Effector CD4-positive, alpha-beta T cell (primary cell): ENCODE measurements at regions not wholly inside any gene's neighbourhood (a gene's known extent, or its start where the extent isn't known, plus 50 kb on each side); places are given as distances from the start of the nearest gene placed in this dataset.
"Not testable (repeated sequence)": the region's sequence is repeated elsewhere in the genome, so short reads cannot be mapped to it uniquely, and the experiment has no call there.

Experiments used
- DNase-seq: peaks from one replicate; pipeline ENCODE4 v3.0.0-alpha.2; 2020

DNA sequence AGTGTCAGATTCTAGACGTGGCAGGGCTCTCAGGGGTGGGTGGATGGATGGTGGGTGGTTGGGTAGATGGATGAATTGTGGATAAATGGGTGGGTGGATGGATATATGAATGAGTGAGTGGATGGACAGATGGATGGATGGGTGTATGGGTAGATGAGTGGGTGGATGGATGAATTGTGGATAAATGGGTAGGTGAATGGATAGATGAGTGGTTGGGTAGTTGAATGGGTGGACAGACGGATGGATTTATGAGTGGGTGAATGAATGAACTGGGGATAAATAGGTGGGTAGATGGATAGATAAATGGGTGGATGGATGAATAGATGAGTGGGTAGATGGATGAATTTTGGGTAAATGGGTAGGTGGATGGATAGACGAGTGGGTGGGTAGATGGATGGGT lies 111.0 kb upstream of the ZNF469 start:
- not testable (repeated sequence) for DNase-seq

DNA sequence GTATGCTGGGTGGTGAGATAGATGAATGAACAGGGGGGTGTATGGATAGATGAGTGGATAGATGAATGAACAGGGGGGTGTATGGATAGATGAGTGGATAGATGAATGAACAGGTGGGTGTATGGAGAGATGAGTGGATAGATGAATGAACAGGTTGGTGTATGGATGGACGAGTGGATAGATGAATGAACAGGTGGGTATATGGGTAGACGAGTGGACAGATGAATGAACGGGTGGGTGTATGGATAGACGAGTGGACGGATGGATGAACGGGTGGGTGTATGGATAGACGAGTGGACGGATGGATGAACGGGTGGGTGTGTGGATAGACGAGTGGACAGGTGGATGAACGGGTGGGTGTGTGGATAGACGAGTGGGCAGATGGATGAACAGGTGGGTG lies 110.3 kb upstream of the ZNF469 start:
- DNase-seq = not testable (repeated sequence)

DNA sequence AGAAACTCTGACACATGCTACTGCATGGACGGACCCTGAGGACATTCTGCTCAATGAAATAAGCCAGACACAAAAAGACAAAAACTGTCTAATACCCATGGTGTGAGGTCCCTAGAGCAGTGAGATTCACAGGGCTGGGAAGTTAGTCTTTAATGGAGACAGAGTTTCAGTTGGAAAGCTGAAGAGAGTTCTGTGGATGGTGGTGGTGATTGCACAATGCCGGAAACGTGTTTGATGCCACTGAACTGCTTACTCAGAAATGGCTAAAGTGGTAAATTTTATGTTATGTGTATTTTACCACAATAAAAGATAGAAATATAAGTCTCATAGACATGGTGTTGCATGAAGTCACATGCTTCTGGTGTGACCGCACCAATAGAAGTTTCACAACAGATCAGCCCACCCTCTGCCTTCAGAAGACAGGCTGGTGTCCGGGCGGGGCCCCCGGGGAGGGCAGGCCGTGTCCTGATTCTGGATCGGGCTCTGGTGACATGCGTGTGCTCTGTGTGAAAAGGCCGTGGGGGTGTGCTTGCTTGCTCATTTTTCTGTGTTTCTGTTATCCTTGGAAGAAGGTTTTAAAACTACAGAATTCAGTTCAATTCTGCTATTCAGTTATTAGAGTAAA lies 108.5 kb upstream of the ZNF469 start:
- not testable (repeated sequence) for DNase-seq

DNA sequence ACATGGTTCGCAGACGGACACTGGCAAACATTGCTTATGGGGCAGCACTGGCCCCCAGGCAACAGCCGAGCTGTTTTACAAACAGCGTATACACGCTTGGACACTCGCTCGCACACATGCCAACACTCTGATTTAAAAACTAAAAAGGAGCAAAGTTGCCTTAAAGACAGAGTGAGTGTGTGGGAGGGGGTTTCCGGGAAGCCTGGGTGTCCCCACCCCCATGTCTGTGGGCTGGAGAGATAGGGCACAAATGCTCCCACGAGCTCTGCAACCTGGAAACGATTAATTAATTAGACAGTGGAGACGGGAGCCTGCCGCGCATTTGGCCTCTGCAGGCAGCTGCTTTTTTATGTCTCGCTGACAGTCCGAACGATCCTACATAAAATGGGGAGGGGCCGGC lies 107.9 kb upstream of the ZNF469 start:
- no peak for DNase-seq

DNA sequence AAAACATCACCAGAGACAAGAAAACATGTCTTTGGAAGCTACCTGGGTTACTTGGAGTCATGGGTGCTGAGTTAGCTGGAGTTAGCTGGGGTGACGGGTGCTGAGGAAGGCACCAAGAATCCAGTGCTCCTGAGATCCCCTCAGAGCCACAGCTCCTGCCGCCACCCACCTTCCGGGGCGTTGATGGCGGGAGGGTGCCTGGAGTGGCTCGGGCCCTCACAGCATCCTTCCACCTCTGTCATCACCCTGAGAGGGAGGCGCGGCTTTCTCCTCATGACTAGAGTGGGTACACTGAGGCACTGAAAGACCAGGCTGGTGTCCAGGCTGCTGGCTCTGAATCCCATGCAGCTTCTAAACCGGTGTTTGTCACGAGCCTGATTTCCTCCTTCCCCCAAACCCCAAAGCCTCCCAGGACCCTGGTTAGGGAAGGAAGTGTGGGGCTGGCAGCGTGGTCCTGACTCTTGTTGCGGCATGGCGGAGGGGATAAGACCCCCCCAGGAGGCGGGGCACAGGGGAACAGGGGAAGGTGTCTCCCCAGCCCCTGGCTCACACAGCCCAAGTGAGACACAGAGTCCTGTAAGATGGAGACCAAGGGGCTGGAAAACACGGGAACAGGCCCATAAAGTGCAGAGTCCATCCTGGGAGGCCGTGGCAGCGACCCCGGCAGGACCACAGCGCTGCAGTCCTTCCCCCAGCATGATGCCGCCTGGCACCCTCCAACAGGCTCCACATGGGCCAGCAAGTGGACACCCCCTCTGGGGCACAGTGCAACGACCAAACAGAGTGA lies 107.2 kb upstream of the ZNF469 start:
- DNase-seq = not testable (repeated sequence)

DNA sequence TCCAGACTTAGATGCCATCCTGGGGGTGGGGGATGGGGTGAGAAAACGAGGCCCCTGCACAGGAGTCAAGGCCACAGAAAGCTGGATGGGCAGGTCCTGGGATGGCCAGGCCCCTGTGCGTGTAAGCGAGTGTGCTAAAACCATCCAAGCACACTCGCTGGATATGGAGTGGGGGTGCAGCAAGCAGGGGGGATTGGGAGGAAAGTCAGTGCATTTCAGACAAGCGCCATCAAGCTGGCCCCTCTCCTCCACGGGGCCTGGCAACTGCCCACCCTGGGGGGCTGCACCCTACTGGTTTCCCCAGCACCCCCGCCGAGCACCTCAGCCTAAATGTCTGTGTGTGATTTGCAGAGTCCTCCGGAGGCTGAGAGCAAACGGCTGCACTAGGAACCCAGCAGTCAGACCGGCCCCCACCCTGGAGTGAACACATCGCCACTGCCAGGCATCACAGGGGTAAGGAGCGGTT lies 106.6 kb upstream of the ZNF469 start:
- DNase-seq = not testable (repeated sequence)

DNA sequence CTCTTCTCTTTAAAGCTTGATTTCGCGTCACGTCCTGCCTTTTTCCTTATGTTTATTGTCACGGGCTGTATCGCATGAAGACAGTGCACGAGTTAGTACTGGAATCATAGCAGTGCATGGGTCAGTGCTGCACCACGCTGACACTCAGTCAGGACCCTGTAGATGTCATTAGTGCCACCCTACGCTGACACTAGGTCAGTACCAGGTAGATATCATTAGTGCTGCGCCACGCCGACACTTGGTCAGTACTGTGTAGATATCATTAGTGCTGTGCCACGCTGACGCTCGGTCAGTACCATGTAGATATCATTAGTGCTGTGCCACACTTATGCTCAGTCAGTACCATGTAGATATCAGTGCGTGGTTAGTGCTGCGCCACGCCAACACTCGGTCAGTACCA lies 106.2 kb upstream of the ZNF469 start:
- DNase-seq = no peak

DNA sequence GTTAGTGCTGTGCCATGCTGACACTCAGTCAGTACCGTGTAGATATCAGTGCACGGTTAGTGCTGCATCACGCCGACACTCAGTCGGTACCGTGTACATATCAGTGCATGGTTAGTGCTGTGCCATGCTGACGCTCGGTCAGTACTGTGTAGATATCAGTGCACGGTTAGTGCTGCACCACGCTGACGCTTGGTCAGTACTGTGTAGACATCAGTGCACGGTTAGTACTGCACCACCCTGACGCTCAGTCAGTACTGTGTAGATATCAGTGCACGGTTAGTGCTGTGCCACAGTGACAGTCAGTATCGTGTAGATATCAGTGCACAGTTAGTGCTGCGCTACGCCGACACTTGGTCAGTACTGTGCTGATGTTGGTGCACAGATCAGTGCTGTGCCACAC lies 102.8 kb upstream of the ZNF469 start:
- DNase-seq = no peak

DNA sequence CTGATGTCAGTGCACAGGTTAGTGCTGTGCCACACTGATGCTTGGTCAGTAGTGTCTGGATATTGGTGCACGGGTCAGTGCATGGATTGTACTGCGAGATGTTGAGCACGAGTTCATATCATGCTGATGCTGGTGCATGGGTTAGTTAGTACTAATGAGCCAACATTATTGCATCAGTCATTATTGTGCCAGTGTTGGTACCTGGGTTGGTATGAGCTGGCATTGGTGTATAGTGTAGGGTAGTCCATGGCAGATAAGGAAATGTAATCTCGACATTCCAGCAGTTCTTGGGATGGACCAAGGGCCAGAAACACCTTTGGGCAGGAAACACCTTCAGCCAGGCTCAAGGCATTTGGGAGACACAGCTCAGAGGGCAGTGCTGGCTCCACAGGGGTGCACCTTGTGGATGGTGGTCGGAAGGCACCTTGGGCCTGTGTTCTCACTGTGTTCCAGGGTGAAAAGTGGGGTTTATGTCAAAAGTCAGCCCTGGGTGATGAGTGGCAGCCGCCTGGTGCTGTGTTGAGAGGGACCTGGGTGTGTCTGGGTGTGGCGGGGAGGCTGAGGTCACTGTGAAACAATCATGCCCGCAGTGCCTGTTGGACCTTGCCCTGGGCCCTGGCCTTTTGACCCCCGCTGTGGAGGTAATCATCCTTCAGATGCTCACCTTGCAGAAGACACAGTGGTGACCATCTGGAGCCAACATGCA lies 100.7 kb upstream of the ZNF469 start:
- DNase-seq = no peak

DNA sequence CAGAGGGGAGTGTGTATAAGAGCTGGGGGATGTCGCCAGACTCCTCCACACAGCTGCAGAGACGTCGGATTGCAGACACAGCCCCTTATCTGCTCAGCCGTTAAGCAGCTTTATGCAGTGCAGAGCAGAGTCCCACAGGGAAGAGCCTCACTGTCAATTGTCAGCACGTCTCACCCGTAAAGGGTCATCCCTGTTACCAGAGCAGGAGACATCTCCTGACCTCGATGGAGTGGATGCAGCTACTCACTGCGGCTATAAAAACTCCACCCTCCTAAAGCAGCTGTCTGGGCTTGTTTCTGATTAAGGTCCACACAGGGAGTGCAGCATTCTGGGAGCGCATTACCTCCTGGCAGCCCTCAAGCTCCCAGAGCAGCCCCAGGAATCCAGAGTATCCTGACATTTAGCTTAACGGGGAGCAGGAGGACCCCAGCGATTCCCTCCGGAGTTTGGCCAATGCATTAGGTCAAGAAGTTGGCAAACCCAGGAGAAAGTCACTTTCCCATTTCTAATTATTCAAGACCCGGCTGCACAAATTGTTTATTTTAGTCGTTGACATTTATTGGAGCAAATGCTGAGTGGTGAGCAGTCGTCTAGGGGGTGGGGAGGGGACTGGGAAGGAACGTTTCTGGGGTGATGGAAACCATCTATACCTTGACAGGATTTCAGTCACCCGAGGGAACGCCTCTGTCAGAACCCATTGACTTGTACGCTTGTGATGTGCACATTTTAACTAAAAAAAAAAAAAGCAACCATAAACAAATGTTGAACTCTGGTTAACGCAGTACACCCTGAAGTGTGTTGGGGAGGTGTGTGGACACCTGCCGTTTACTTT lies 100.0 kb upstream of the ZNF469 start:
- DNase-seq = no peak

DNA sequence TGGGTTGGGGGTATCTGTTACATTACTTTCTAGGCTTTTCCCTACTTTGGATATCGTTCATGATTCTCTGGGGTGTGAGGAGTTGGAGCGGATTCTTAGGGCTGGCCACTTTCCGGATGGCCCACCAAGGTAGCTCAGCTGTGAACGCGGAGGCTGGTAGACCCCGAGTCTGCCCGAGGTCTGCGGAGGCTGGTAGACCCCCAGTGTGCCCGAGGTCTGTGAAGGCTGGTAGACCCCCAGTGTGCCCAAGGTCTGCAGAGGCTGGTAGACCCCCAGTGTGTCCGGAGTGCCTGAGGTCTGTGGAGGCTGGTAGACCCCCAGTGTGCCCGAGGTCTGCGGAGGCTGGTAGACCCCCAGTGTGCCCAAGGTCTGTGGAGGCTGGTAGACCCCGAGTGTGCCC lies 99.2 kb upstream of the ZNF469 start:
- no peak for DNase-seq

DNA sequence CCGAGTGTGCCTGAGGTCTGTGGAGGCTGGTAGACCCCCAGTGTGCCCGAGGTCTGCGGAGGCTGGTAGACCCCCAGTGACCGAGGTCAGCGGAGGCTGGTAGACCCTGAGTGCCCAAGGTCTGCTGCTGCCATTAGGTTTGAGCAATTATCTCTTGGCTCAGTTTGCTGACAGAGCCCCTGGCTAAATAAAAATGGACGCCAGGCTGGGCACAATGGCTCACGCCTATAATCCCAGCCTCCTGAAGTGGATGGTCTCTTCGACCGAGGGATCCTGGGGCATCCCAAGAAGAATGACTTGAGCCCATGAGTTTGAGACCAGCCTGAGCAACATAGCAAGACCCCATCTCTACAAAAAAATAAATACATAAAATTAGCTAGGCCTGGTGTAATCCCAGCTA lies 98.7 kb upstream of the ZNF469 start:
- no peak for DNase-seq

DNA sequence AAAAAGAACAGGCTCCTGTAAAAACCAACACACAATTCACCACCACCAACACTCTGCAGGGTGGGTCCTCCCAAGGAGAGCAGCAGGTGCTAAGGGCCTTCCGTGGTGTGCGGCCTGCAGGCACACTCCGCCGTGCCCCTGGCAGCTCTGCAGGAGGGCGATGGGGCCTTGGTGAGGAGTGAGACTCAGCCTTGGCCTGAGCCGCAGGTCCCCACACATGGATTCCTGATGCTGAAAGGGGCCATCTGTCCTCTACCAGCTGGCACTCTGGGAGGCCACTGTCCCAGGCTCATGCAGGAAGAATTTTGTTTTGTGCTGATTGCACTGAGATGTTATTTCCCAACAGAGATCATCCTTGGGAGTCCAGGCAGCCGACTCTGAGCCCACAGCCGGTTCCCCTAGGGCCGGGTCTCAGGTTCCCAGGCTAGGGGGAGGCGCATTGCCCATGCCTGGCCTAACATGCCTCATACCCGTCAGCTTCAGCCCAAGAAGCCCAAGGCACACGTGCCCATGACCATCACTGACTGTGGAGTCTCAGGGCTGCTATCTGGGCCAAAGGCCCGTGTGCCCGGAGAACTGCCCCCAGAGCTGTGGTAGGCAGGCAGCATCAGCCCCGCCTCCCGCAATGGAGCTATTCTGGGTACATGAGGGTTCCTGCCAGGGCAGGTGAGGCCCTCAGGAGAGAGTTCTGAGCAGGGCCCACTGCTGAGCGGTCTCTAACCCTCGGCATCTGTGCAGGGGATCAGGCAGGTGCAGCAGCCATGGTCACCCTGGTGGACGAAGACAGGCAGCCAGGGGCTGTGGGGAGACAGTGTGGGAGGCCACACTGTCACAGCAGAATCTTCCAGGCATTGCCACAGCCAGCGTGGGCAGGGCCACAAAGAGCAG lies 97.9 kb upstream of the ZNF469 start:
- no peak for DNase-seq

DNA sequence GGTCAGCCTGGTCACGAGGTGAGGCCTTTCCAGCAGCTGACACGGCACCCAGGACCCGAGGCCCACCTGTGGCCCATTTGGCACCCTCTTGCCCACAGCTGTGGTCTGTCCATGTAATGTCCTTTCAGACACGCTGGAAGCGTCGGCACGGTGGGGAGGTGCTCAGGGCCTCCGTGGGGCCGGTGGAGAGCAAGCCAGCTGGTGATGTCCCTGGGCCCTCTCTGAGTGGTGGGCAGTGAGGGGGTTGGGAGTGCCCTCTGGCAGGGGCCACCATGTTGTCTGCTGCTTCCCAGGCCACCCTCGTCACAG lies 97.3 kb upstream of the ZNF469 start:
- no peak for DNase-seq

DNA sequence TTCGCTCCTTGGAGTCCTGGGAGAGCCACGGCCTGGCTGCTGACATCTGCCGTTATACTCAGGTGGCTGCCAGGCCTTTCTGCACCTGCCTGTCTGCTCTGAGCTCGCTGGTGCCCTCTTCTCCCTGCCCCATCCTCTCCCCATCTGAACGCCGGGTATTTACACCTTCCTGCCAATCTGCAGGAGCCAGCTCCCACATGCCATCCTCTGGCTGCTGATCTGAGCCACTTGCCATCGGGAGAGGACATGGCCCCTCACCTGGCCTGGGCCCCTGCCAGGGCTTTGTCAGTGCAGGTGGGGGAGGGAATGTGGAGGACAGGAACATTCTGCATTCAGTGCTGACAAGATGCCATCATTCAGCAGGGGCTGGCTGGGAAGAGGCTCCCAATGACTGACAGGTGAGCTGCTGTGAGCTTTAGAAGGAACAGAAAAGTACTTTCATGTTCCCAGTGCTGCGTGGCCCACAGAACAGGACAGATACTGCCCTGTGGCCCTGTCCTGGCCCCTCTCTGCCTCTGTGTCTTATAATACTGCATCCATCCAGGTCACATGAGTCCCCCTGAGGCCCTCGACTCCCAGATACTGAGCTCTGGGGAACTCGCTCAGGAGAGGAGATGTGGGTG lies 96.3 kb upstream of the ZNF469 start:
- no peak for DNase-seq

DNA sequence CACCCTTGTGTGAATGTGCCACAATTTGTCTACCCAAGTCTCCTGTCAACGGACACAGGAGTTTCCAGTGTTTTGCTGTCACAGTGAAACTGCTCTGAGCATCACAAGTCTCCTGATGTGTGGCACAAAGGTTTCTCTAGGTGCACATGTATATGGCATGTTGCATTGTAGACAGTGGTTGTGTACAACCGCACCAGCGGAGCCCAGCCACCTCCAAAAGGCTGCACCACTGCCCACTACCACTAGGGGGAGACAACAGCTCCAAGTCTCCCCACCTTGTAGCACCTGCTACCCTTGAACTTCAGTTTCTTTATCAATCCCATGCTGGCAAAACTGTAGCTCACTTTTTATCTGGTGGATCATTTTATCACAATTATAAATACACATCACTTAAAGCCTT lies 95.5 kb upstream of the ZNF469 start:
- DNase-seq = no peak

DNA sequence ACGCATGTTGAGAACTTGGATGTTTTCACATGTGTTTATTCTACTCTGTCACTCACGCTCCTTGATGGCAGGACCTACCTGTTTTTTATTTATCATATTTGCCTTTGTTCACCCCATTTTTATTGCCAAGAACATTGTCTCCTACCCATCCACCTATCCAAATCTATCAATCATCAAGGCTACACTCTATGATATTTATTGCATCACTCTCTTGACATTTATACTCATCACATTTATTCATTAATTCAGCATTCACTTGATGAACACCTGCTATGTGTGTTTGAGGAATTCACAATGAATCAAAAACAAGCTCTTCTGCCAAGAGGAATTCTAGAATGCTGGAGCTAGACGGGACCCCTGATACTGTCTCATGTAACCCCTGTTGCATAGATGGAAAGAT lies 94.5 kb upstream of the ZNF469 start:
- no peak for DNase-seq

DNA sequence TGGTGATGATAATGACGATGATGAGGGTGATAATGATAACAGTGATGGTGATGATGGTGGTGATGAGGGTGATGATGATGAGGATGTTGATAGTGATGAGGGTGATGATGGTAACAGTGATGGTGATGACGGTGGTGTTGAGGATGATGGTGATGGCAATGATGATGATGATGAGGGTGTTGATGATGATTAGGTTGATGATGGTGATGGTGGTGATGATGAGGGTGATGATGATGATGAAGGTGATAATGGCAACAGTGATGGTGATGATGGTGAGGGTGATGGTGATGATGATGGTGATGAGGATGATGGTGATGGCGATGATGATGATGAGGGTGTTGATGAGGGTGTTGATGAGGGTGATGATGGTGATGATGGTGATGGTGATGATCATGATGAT lies 93.8 kb upstream of the ZNF469 start:
- DNase-seq = no peak

DNA sequence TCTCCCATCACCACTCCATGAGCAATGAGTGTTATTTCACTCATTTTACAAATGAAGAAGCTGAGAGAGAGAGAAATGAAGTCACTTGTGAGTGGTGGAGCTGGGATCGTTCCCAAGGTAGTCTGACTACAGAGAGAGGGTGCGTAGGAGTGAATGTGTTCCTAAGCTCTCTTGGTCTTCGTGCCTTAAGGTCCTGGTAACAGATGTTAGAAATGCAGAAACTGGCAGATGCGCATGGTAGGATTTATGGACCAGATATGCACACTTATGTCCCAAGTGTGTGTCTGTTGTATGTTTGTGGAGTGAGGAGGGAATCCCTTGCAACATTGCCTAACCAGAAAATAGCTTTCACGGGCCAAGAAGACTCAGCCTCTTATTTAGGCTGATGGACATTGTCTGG lies 93.2 kb upstream of the ZNF469 start:
- DNase-seq = no peak

DNA sequence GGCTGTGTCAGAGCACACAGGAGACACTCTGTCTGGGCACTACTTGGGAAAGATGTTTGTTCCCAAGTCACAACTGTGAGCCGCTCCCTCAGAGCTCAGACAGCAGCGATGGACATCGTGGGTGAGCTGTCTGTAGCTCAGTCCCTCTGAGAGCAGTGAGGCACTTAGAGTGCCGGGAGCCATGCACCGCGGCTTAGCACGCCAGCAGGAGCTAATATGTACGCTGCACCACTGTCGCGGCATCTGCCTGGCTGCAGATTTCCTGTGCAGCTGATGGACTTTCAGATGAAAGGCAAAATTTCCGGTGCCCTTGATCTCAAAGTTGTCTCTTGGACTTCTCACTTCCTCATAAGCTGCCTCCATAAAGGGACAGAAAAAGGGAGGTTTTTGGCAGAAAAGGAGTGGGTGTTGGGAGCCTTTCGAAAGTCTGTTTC lies 92.8 kb upstream of the ZNF469 start:
- DNase-seq = no peak
